NB4 (cell line): ENCODE measurements at regions not wholly inside any gene's neighbourhood (a gene's known extent, or its start where the extent isn't known, plus 50 kb on each side); places are given as distances from the start of the nearest gene placed in this dataset.

Source experiments
- CTCF ChIP-seq: IDR thresholded peaks from one replicate; pipeline ENCODE4 v1.5.1; 2012; ENCODE audit warnings: low read depth, low read length
- MAX ChIP-seq: IDR thresholded peaks from 2 replicates; pipeline ENCODE4 v1.6.1; 2011; ENCODE audit warnings: low read depth, low read length
- MYC ChIP-seq: IDR thresholded peaks from 2 replicates; pipeline ENCODE4 v1.6.1; 2011; ENCODE audit warnings: low read depth, low read length
- POLR2A ChIP-seq: IDR thresholded peaks from 2 replicates; pipeline ENCODE4 v1.6.1; 2011; ENCODE audit warnings: mild to moderate bottlenecking; ENCODE audit not compliant: insufficient read length; ENCODE audit errors: extremely low read depth

- TF ChIP-seq CTCF: no peak
- TF ChIP-seq POLR2A: no peak
- TF ChIP-seq MAX: no peak
- TF ChIP-seq MYC: no peak
These were observed 76.6 kb upstream of the ABCA1 start for GRCh38 chr9:105004466-105005090.
